ENCODE measurements at regions not wholly inside any gene's neighbourhood (a gene's known extent, or its start where the extent isn't known, plus 50 kb on each side); places are given as distances from the start of the nearest gene placed in this dataset.

- Histone ChIP-seq H3K27me3 (ENCODE audit: low read length) (no peaks in the 10 kb centered on the region), H3K36me3 (ENCODE audit: low read length) (no peaks in the 10 kb centered on the region), H4K20me1 (ENCODE audit: low read depth, low read length) (no peaks in the 10 kb centered on the region; the same call in 1 of the 2 replicates), H3K4me2 (ENCODE audit: low read depth, low read length, poor library complexity, severe bottlenecking) (peak overlapping the region; percentile 71), H3K79me2 (ENCODE audit: insufficient read depth, low read length) (no peaks in the 10 kb centered on the region), H3K9me2 (replicated peaks; ENCODE audit: insufficient read depth, low read length) (no peaks in the 10 kb centered on the region), H3K9me3 (ENCODE audit: insufficient read depth, low read length) (no peaks in the 10 kb centered on the region), H3F3A (ENCODE audit: insufficient read depth) (no peaks in the 10 kb centered on the region), H3K4me3 (ENCODE audit: insufficient read depth, low read length, poor library complexity, severe bottlenecking) (peak overlapping the region; percentile 19), H3K27ac (ENCODE audit: low read depth, low read length) (peak overlapping the region; percentile 71), H2AFZ (ENCODE audit: low read depth, low read length, severe bottlenecking) (no peak overlapping the region), H3K9ac (ENCODE audit: low read length) (peak overlapping the region; percentile 47)
- no peak for TF ChIP-seq CTCF (IDR thresholded peaks at IDR 0.05; ENCODE audit: insufficient read depth, low read length, poor library complexity, severe bottlenecking)
- TF ChIP-seq EZH2phosphoT487 (conservative IDR thresholded peaks at IDR 0.05; ENCODE audit: low read length), result no peak
These were observed 109.9 kb downstream of the NCOR2 start for GRCh38 chr12:124457287-124458219.

- no peaks in the 10 kb centered on the region for H3F3A ChIP-seq (ENCODE audit: insufficient read depth)
- H3K9ac ChIP-seq (ENCODE audit: low read length), result peak overlapping the region; percentile 47
- no peaks in the 10 kb centered on the region for H3K36me3 ChIP-seq (ENCODE audit: low read length)
- H3K79me2 ChIP-seq (ENCODE audit: insufficient read depth, low read length), result no peaks in the 10 kb centered on the region
- peak overlapping the region; percentile 71 for H3K27ac ChIP-seq (ENCODE audit: low read depth, low read length)
- no peak overlapping the region for H2AFZ ChIP-seq (ENCODE audit: low read depth, low read length, severe bottlenecking)
- no peaks in the 10 kb centered on the region for H3K9me3 ChIP-seq (ENCODE audit: insufficient read depth, low read length)
- no peaks in the 10 kb centered on the region; the same call in 1 of the 2 replicates for H4K20me1 ChIP-seq (ENCODE audit: low read depth, low read length)
- no peaks in the 10 kb centered on the region for H3K9me2 ChIP-seq (replicated peaks; ENCODE audit: insufficient read depth, low read length)
- peak overlapping the region; percentile 19 for H3K4me3 ChIP-seq (ENCODE audit: insufficient read depth, low read length, poor library complexity, severe bottlenecking)
- H3K4me2 ChIP-seq (ENCODE audit: low read depth, low read length, poor library complexity, severe bottlenecking), result peak overlapping the region; percentile 71
- no peaks in the 10 kb centered on the region for H3K27me3 ChIP-seq (ENCODE audit: low read length)
- TF ChIP-seq EZH2phosphoT487 (conservative IDR thresholded peaks at IDR 0.05; ENCODE audit: low read length), result no peak
- no peak for TF ChIP-seq CTCF (IDR thresholded peaks at IDR 0.05; ENCODE audit: insufficient read depth, low read length, poor library complexity, severe bottlenecking)
These were observed 110.7 kb downstream of the NCOR2 start for GRCh38 chr12:124456652-124457152.

- H2AFZ ChIP-seq (ENCODE audit: low read depth, low read length, severe bottlenecking), result no peak overlapping the region
- no peaks in the 10 kb centered on the region for H3K9me2 ChIP-seq (replicated peaks; ENCODE audit: insufficient read depth, low read length)
- H3K9me3 ChIP-seq (ENCODE audit: insufficient read depth, low read length), result no peaks in the 10 kb centered on the region
- H3K4me3 ChIP-seq (ENCODE audit: insufficient read depth, low read length, poor library complexity, severe bottlenecking), result no peak overlapping the region
- no peak overlapping the region for H3K9ac ChIP-seq (ENCODE audit: low read length)
- H4K20me1 ChIP-seq (ENCODE audit: low read depth, low read length), result no peaks in the 10 kb centered on the region; the same call in 1 of the 2 replicates
- TF ChIP-seq EZH2phosphoT487 (conservative IDR thresholded peaks at IDR 0.05; ENCODE audit: low read length) (no peak), CTCF (IDR thresholded peaks at IDR 0.05; ENCODE audit: insufficient read depth, low read length, poor library complexity, severe bottlenecking) (no peak)
- no peaks in the 10 kb centered on the region for H3K79me2 ChIP-seq (ENCODE audit: insufficient read depth, low read length)
- H3K27ac ChIP-seq (ENCODE audit: low read depth, low read length), result no peak overlapping the region
- no peaks in the 10 kb centered on the region for H3F3A ChIP-seq (ENCODE audit: insufficient read depth)
- peak overlapping the region; percentile 44 for H3K4me2 ChIP-seq (ENCODE audit: low read depth, low read length, poor library complexity, severe bottlenecking)
- no peaks in the 10 kb centered on the region for H3K36me3 ChIP-seq (ENCODE audit: low read length)
- H3K27me3 ChIP-seq (ENCODE audit: low read length), result no peaks in the 10 kb centered on the region
These were observed 111.2 kb downstream of the NCOR2 start for GRCh38 chr12:124456133-124456651.

Measured in SU-DHL-6 (cell line).